HepG2 (cell line): ENCODE measurements at regions not wholly inside any gene's neighbourhood (a gene's known extent, or its start where the extent isn't known, plus 50 kb on each side); places are given as distances from the start of the nearest gene placed in this dataset.

Source experiments
- CEBPG ChIP-seq: IDR thresholded peaks from 2 replicates; pipeline ENCODE4 v1.6.1; 2016
- HDAC6 ChIP-seq: fragments of 200-600 bp; sonication (generic); IDR thresholded peaks from 2 replicates; pipeline ENCODE4 v1.7.0; 2017; ENCODE audit warnings: mild to moderate bottlenecking, antibody characterized with exemption, low read length, low read depth
- HMG20A ChIP-seq: IDR thresholded peaks from 2 replicates; pipeline ENCODE4 v1.6.1; 2016; ENCODE audit warnings: borderline replicate concordance
- JDP2 ChIP-seq: sonication (generic); formaldehyde crosslinking; IDR thresholded peaks from 2 replicates; pipeline ENCODE4 v1.8.1; 2022; ENCODE audit warnings: missing genetic modification reagents, borderline replicate concordance
- KDM5A ChIP-seq: fragments of 200-600 bp; sonication (generic); IDR thresholded peaks from 2 replicates; pipeline ENCODE4 v1.7.0; 2018; ENCODE audit warnings: antibody characterized with exemption, mild to moderate bottlenecking, low read length, borderline replicate concordance
- LCORL ChIP-seq, 2 experiments: fragments of 450-650 bp in 1 of 2; sonication (generic) in 1 of 2; formaldehyde crosslinking in 1 of 2; IDR thresholded peaks; 2 replicates each; pipeline versions ENCODE4 v1.5.0 to v1.6.1; 2017 to 2020; ENCODE audit warnings: antibody characterized with exemption in 1 of 2, missing genetic modification reagents in 1 of 2
- ZMYM3 ChIP-seq: sonication (generic); formaldehyde crosslinking; IDR thresholded peaks from 2 replicates; pipeline ENCODE4 v1.5.1; 2020; ENCODE audit warnings: mild to moderate bottlenecking, missing genetic modification reagents
- ZNF232 ChIP-seq: sonication (generic); formaldehyde crosslinking; IDR thresholded peaks from 2 replicates; pipeline ENCODE4 v1.4.0; 2020; ENCODE audit warnings: missing genetic modification reagents, borderline replicate concordance
- ZNF362 ChIP-seq: sonication (generic); formaldehyde crosslinking; IDR thresholded peaks from 2 replicates; pipeline ENCODE4 v1.4.0; 2020; ENCODE audit warnings: missing genetic modification reagents, mild to moderate bottlenecking, borderline replicate concordance
- ZNF564 ChIP-seq: sonication (generic); formaldehyde crosslinking; IDR thresholded peaks from 2 replicates; pipeline ENCODE4 v1.8.1; 2023; ENCODE audit warnings: mild to moderate bottlenecking, missing genetic modification reagents
- ZNF724P ChIP-seq: sonication (generic); formaldehyde crosslinking; IDR thresholded peaks from 2 replicates; pipeline ENCODE4 v1.8.0; 2022; ENCODE audit warnings: missing genetic modification reagents, borderline replicate concordance
- ZNF747 ChIP-seq: sonication (generic); formaldehyde crosslinking; IDR thresholded peaks from 2 replicates; pipeline ENCODE4 v1.8.1; 2023; ENCODE audit warnings: missing genetic modification reagents, mild to moderate bottlenecking, borderline replicate concordance
- TF ChIP-seq, protein P1 (sequence below): sonication (generic); formaldehyde crosslinking; IDR thresholded peaks from 2 replicates; pipeline ENCODE4 v1.8.1; 2023; ENCODE audit warnings: mild to moderate bottlenecking, missing genetic modification reagents
- TF ChIP-seq, protein P2 (sequence below): sonication (generic); formaldehyde crosslinking; IDR thresholded peaks from 2 replicates; pipeline ENCODE4 v1.4.0; 2020; ENCODE audit warnings: missing genetic modification reagents

- TF ChIP-seq ZNF362 = no peak
- no peak for TF ChIP-seq KDM5A
- no peak for TF ChIP-seq HMG20A (CRISPR knock-in tag)
- no peak for TF ChIP-seq ZNF747
- TF ChIP-seq ZNF724P (CRISPR knock-in tag) = no peak
- no peak for TF ChIP-seq ZNF564 (CRISPR knock-in tag)
- TF ChIP-seq, protein P1, sequence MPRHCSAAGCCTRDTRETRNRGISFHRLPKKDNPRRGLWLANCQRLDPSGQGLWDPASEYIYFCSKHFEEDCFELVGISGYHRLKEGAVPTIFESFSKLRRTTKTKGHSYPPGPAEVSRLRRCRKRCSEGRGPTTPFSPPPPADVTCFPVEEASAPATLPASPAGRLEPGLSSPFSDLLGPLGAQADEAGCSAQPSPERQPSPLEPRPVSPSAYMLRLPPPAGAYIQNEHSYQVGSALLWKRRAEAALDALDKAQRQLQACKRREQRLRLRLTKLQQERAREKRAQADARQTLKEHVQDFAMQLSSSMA (CRISPR knock-in tag) = no peak
- TF ChIP-seq ZMYM3 (CRISPR knock-in tag) = no peak
- no peak for TF ChIP-seq LCORL (IDR thresholded peaks at IDR 0.05)
- TF ChIP-seq LCORL (CRISPR knock-in tag; IDR thresholded peaks at IDR 0.05) = no peak
- TF ChIP-seq, protein P2, sequence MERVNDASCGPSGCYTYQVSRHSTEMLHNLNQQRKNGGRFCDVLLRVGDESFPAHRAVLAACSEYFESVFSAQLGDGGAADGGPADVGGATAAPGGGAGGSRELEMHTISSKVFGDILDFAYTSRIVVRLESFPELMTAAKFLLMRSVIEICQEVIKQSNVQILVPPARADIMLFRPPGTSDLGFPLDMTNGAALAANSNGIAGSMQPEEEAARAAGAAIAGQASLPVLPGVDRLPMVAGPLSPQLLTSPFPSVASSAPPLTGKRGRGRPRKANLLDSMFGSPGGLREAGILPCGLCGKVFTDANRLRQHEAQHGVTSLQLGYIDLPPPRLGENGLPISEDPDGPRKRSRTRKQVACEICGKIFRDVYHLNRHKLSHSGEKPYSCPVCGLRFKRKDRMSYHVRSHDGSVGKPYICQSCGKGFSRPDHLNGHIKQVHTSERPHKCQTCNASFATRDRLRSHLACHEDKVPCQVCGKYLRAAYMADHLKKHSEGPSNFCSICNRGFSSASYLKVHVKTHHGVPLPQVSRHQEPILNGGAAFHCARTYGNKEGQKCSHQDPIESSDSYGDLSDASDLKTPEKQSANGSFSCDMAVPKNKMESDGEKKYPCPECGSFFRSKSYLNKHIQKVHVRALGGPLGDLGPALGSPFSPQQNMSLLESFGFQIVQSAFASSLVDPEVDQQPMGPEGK (CRISPR knock-in tag) = peak; percentile 43; the same call in 1 of the 2 replicates
- TF ChIP-seq CEBPG (CRISPR knock-in tag) = 0 out of 2 replicates have a peak, but pooled peaks have one; percentile 18
- no peak for TF ChIP-seq JDP2
- no peak for TF ChIP-seq ZNF232 (CRISPR knock-in tag)
- no peak for TF ChIP-seq HDAC6
Observed at GRCh38 chrX:152028579-152028978, 54.1 kb upstream of the GABRE start (continued).
